Astrocyte of the hippocampus (primary cell): ENCODE measurements at regions not wholly inside any gene's neighbourhood (a gene's known extent, or its start where the extent isn't known, plus 50 kb on each side); places are given as distances from the start of the nearest gene placed in this dataset.

ENCODE experiments used
- DNase-seq: peaks from one replicate; pipeline ENCODE4 v3.0.0; 2011; ENCODE audit warnings: low read depth, low spot score

GRCh38 chr10:43000651-43001426 lies 76.0 kb upstream of the RET start:
- DNase-seq = no peak

GRCh38 chr10:43001427-43001795 lies 75.5 kb upstream of the RET start:
- no peak for DNase-seq

DNA sequence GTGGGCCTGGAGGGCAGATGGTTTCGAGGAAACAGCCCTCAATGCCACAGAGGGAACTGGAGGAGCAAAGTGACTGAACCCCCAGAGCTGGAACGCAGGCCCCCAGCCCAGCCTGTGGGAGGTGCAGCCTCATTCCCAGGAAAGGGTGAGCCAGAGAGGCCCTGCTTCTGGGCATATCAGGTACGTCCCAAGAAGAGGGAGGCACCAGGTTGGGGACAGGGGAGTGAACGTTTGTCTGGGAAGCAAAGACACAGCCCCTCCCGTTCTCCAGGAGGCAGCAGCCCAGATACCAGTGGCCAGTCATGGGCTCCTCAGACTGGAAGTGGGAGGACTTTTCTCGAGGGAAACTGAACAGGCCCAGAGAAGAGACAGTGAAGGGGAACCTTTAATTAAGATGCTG lies 74.3 kb upstream of the RET start:
- DNase-seq = no peak

DNA sequence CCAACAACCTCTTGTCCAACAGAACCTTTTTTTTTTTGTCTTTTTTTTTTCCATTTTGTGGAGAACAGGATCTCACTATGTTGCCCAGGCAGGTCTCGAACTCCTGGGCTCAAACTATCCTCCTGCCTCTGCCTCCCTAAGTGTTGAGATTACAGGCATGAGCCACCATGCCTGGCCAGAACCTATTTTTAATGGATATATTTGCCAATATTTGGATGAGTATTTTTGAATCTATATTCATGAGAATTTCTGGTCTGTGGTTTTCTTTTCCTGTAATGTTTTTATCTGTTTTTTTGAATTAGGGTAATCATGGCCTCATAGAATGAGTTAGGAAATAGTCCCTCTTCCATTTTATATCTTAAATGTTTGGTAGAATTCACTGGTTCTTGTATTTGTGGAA lies 70.4 kb upstream of the RET start:
- DNase-seq = no peak

- no peak for DNase-seq
Observed at GRCh38 chr10:43012578-43012977, 64.3 kb upstream of the RET start.

- no peak for DNase-seq
Observed at GRCh38 chr10:43013065-43013464, 63.8 kb upstream of the RET start.

- DNase-seq = no peak
Observed at GRCh38 chr10:43024524-43024923, 52.3 kb upstream of the RET start.

- DNase-seq = no peak
Observed at GRCh38 chr10:43024942-43025700, 51.7 kb upstream of the RET start.

- DNase-seq = no peak
Observed at GRCh38 chr10:43026039-43026973, 50.6 kb upstream of the RET start.
